HG03558 (cell line): ENCODE measurements at regions not wholly inside any gene's neighbourhood (a gene's known extent, or its start where the extent isn't known, plus 50 kb on each side); places are given as distances from the start of the nearest gene placed in this dataset.

Source experiments
- ATAC-seq: cut with Tn5 transposase; IDR thresholded peaks from one replicate; pipeline ENCODE4 v1.9.1; 2021; ENCODE audit warnings: moderate number of reproducible peaks; ENCODE audit not compliant: unreplicated experiment; ENCODE audit errors: extremely low read depth

- ATAC-seq = no peak
Observed at GRCh38 chr16:17691899-17692176, 221.1 kb upstream of the XYLT1 start.

GRCh38 chr16:17691106-17691898 lies 220.5 kb upstream of the XYLT1 start:
- no peak for ATAC-seq

DNA sequence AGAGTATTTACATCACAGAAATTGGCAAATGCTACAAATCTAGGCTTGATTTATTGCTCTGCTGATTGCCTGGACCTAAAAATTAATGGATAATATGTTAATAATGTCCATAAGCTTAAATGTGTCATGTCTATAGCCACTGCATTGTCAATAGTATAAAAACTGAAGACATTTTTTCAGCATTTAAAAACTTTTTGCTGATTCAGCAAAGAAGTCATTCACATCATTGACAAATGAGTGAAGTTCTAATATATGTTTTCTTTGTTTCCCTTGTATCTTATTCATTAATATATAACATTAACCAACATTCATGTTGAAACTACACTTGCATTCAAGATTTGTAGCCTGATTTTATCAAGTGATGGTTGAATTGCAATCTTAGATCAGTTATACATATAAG lies 214.7 kb upstream of the XYLT1 start:
- ATAC-seq = no peak

GRCh38 chr16:17683281-17683680 lies 212.5 kb upstream of the XYLT1 start:
- no peak for ATAC-seq

- ATAC-seq = no peak
Observed at GRCh38 chr16:17676171-17676570, 205.4 kb upstream of the XYLT1 start.

- no peak for ATAC-seq
Observed at GRCh38 chr16:17668386-17668785, 197.6 kb upstream of the XYLT1 start.

DNA sequence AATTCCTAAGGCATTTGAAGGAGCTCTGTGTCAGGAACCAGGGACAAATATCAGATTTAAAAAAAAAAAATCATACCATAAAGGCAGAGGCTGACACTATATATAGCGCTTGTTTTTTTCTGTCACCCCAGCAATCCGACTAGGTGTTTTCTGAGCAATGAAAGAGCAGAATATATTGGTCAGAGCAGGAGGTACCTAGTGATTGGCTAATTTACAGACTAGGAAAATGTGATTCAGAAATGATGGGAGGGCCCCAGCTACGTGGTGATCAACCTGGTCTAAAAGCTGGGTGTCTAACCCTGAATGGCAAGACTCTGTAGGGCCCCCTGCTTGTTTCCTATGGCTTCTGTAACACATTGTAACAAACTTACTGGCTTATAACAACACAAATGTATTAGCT lies 195.5 kb upstream of the XYLT1 start:
- ATAC-seq = no peak

DNA sequence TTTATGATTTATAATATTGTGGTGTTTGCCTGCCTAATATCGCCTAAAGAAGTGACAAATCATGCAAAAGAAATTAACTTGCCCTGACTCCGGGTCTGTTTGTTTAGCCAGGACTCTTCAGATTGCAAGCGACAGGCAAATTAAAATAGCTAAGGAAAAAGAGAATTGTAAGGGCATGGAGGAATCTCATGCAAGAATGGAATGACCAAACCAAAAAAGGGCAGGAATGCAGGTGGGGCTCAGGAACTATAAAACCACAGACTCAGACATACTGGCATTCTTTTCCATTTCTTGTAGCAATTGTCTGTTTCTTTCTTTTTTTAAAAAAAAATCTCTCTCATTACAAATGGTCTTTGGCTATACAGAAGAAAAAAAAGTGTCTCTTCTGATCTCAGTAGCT lies 188.1 kb upstream of the XYLT1 start:
- ATAC-seq = no peak

DNA sequence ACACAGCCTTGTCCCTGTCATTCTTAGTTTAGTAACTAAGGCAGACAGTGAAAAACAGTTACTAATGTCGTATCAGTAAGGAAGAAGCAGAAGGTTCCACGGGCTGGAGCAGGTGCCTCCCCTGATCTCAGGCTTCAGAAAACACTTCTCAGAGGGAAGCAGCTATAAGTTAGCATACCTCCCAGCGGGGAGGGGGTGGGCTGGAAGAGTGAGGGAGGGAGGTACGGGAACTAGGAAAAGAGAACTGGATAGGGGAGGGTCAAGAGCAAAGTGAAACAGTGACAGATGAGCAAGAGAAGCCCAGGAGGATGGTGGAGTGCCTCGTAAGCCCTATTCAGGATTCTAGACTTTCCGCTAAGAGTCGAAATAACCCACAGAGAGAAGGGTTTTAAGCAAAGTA lies 186.3 kb upstream of the XYLT1 start:
- no peak for ATAC-seq

DNA sequence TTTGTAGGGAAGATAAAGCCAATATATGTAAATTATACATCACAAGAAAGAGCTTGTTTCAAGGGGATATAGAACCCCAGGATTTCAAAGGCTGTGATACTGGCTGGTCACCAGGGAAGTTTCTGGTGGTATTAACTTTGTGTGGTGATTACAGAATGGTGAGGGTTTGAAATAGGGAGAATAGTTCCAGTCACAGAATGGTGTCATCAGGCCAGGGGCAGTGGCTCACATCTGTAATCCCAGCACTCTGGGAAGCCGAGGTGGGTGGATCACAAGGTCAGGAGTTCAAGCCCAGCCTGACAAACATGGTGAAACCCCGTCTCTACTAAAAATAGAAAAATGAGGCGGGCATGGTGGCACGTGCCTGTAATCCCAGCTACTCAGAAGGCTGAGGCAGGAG lies 183.8 kb upstream of the XYLT1 start:
- no peak for ATAC-seq

DNA sequence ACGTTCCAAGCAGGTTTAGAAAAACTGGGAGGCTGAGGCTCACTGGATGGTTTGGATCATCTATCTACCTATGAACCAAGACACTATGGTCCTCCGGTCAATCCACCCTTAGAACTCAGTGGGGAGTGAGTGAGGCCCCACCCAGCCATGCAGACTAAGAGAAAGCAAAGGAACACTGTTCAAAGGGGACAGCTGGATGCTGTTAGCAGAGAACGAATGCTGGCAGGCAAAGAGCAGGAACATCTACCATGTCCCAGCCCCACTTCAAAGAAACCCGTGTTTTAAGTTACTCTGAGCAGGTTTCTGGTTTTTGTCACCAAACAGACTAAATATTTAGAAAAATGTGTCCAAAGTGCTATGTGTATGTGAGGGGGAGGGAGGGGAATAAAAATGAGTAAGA lies 183.4 kb upstream of the XYLT1 start:
- ATAC-seq = no peak

DNA sequence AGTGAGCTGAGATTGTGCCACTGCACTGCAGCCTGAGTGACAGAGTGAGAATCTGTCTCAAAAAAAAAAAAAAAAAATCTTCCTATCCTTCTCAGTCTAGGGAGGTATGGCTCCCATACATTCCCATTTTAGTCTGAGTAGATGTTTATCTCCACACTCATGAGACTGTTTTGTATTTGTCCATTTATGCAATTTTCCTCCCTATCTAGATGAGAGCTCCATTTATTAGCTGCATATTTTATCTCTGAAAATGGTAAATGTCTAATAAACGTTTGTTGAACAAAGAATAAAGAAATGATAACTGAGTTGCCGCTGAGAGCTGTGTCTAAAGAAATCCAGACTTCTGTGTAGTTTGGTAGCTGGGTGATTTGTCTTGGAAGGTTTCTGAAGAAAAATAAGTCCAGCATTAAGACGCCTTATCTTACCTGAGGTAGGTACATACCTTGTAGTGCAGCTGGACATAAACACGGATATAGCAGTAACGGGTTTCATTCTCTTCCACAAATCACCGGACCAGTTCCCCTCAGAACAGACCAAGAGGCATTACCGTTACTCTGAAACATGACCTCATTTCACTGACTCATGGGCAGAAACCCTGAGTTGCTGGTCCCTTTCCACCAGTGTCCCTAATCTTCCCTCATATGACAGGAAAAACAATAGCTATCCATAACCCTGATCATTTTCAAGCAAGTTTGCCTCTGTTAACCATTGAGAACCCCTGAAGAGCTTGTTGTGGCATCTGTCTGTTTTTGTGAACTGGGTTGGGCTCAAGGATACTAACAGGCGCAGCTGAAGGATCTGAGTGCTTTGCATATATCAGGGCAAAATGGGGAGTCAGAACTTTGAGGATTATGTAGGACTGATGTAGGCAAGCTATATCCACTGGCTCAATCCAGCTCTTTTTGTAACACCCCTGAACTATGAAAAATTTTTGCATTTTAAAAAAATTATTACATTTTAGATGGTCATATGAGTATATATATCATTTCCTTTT lies 177.4 kb upstream of the XYLT1 start:
- no peak for ATAC-seq

DNA sequence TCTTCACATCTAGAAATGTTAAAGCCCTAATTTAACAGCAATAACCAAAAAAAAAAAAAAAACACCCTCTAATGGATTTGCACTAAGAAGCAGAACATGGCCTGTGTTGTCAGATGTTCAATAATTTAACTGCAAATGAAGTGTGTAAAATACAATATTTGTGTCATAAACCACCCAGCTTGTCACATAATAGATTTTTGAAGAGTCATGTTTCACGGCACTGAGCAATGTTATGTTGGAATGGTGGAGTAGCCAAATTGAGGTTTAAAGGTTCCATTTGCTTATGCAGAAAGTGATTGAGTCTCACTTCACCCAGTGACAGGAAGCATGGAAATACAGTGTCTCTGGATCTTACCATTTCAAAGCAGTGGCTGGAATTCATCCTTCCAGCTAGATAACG lies 173.2 kb upstream of the XYLT1 start:
- ATAC-seq = no peak

- ATAC-seq = no peak
Observed at GRCh38 chr16:17641990-17642389, 171.2 kb upstream of the XYLT1 start.

GRCh38 chr16:17638134-17638533 lies 167.4 kb upstream of the XYLT1 start:
- no peak for ATAC-seq

GRCh38 chr16:17635183-17635582 lies 164.4 kb upstream of the XYLT1 start:
- ATAC-seq = no peak

- no peak for ATAC-seq
Observed at GRCh38 chr16:17633181-17633951, 162.6 kb upstream of the XYLT1 start.

DNA sequence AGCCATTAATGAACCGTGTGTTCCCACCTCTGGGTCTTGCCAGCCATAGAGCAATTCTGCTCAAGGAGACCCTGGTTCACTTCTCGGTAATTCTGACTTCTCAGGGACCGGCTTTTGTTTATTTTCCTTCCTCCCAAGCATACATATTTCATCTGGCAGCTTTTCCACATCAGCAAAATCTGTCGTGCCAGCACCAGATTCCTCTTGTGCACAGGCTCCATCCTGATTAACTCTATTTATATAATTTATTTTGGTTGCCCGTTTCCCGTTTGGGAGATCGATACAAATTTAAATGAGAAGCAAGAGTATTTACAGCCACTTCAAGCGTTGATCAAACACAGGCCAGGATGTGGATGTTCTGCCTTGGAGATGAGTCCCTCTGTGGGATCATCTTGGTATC lies 161.9 kb upstream of the XYLT1 start:
- no peak for ATAC-seq

GRCh38 chr16:17629936-17630335 lies 159.2 kb upstream of the XYLT1 start:
- no peak for ATAC-seq

DNA sequence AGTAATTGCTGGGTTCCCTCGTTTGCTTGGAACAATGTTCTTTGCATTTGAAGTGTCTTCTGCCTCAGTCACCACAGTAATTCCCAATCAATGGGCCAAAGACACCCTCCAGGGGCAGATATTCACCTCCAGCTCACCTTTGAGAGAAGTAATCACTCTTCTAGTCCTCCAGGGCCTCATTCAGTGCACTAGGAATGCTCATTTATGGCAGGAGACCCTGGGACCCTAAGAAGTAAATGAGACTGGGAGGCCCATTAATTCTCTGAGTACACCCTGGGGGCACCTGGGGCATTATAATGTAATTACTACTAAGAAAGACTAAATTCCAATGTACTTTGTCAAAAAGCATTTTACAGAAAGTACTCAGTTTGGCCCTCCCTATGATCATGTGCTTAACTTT lies 158.2 kb upstream of the XYLT1 start:
- no peak for ATAC-seq

DNA sequence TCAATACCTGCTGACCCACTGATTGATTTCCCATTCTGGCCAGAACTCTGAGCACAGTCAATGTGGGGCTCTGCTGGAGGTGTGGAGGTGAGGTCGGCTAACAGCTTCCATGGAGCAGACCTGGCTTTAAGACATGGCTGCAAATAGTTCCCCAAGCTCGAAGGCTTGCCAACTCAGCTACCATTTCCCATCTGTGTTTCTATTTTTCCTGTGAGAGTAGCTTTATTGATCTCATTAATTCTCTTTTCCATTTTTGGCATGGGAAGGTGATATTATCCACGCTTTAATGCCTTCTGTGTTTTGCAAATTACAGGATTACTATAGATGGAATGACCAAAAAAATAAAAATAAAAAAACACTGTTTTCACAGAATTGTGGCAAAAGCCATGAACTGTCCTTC lies 151.6 kb upstream of the XYLT1 start:
- ATAC-seq = no peak
